Thoracic aorta (tissue), 2 donors: ENCODE measurements at regions not wholly inside any gene's neighbourhood (a gene's known extent, or its start where the extent isn't known, plus 50 kb on each side); places are given as distances from the start of the nearest gene placed in this dataset.
"Not testable (repeated sequence)": the region's sequence is repeated elsewhere in the genome, so short reads cannot be mapped to it uniquely, and the experiment has no call there.

Source experiments
- ATAC-seq: fragments of 150-250 bp; one replicate; pipeline ENCODE4 v1.8.0; 2017; ENCODE audit warnings: low read depth; ENCODE audit not compliant: insufficient number of reproducible peaks, low FRiP score
- DNase-seq: peaks from one replicate; pipeline ENCODE4 v3.0.0-alpha.2; 2020; ENCODE audit warnings: low spot score
- H3K27ac ChIP-seq, 2 donors: fragments of 200-600 bp; sonication (generic); 1 replicate in 1 of 2; 2 replicates in 1 of 2; pipeline ENCODE4 v1.5.1; 2016; ENCODE audit warnings: mild to moderate bottlenecking in 2 of 2, moderate library complexity in 2 of 2
- H3K27me3 ChIP-seq: fragments of 200-600 bp; sonication (generic); replicated peaks from 2 replicates; pipeline ENCODE4 v1.6.0; 2016; ENCODE audit warnings: mild to moderate bottlenecking; ENCODE audit not compliant: insufficient read depth
- H3K36me3 ChIP-seq: fragments of 200-600 bp; sonication (generic); one replicate; pipeline ENCODE4 v1.5.1; 2016
- H3K4me1 ChIP-seq, 2 donors: fragments of 200-600 bp; sonication (generic); 1 replicate in 1 of 2; 2 replicates in 1 of 2; pipeline versions ENCODE4 v1.5.1 to v1.6.0; 2016; ENCODE audit warnings: low read depth in 2 of 2, mild to moderate bottlenecking in 1 of 2; ENCODE audit not compliant: control insufficient read depth in 1 of 2
- H3K4me3 ChIP-seq: fragments of 200-600 bp; sonication (generic); 2 replicates; pipeline ENCODE4 v1.5.1; 2016; ENCODE audit warnings: mild to moderate bottlenecking
- H3K9me3 ChIP-seq: fragments of 200-600 bp; sonication (generic); 2 replicates; pipeline ENCODE4 v1.5.1; 2016

DNA sequence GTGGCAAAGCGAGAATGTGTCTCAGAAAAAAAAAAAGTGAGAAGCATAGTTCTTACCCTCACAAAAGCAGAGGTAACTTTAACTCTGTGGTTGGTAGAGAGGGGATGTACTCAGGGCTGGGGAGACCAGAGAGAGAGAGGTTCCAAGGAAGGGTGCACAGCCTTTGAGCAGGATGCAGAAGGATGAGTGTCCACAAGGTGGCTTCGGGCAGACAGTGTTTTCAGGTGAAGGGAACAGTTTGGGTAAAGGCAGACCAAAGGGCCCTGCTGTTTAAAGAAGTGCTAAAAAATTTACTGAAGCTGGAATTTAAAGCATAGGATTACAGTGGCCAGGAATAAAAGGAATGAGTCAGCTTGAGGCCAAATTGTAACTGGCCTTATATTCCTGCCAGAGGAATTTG is 2240.6 kb downstream of the EPHA3 start:
- not testable (repeated sequence) for DNase-seq, H3K4me3 ChIP-seq, H3K4me1 ChIP-seq, H3K27ac ChIP-seq, H3K9me3 ChIP-seq, H3K36me3 ChIP-seq, H3K27me3 ChIP-seq
- ATAC-seq = peak; percentile 19

DNA sequence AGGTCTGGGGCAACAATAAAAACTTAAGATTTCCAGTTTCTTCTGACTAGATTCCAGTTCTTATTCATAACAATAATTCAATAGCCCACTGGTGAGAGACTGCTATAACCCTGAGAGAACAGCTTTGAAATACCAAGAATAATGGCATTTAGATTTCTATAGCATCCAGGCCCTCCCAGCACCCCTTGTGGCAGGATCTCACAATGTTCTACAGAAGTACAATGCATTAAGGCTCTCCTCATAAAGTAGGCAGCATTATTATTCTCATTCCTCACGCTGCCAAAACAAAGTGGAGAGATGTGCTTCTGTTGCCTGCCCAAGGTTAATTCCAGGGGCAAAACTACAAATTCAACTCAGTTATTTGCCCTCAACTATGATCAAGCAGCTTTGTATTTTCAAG is 2241.7 kb downstream of the EPHA3 start:
- not testable (repeated sequence) for H3K9me3 ChIP-seq, H3K4me3 ChIP-seq, ATAC-seq, H3K27me3 ChIP-seq, DNase-seq, H3K27ac ChIP-seq, H3K4me1 ChIP-seq, H3K36me3 ChIP-seq

DNA sequence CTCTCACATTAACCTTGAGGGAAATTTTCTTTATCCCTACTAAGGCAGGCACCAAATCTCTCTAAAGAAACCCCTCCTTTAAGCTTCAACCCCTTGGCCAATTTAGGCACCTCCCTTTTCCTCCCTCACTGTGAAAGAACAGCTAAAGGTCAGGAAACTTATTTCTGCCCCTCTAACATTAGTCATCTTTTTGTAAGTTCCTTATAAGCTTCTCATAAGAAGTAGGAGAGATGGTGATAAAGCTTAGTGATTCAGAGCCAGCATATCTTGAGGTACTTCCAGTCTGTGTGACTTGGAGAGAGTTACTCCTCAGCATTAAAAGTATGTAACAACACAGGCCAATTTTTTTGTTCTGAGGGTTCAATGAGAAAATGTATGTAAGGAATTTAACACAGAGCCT is 2244.7 kb downstream of the EPHA3 start:
- not testable (repeated sequence) for DNase-seq, H3K27me3 ChIP-seq, H3K9me3 ChIP-seq, H3K4me1 ChIP-seq, H3K4me3 ChIP-seq, H3K36me3 ChIP-seq, ATAC-seq, H3K27ac ChIP-seq

DNA sequence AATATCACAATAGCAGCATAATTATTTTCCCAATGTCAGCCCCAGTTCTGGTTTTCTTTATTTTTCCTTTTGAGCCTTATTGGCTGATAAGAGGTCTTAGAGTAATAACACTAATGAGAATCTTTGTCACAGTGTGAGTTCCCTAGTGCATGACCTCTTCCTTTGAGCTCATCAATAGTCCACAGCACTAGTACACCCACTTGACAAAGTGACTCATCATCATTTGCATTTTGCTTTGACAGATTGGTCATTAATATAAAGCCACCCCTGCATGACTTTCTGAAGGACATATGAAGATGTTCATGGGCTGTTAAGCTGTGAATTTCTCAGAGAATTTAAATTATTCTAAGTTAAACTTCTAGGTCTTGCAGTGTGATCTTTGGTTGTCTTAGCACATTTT is 2251.9 kb downstream of the EPHA3 start:
- H3K4me1 ChIP-seq, H3K27ac ChIP-seq, DNase-seq, ATAC-seq, H3K36me3 ChIP-seq, H3K9me3 ChIP-seq, H3K4me3 ChIP-seq, H3K27me3 ChIP-seq: not testable (repeated sequence)

GRCh38 chr3:91383100-91383894 is 2275.9 kb downstream of the EPHA3 start:
- not testable (repeated sequence) for H3K4me3 ChIP-seq, ATAC-seq, H3K9me3 ChIP-seq, H3K27ac ChIP-seq, H3K27me3 ChIP-seq, DNase-seq, H3K36me3 ChIP-seq, H3K4me1 ChIP-seq

- not testable (repeated sequence) for DNase-seq, H3K4me3 ChIP-seq, H3K4me1 ChIP-seq, ATAC-seq, H3K27ac ChIP-seq, H3K9me3 ChIP-seq, H3K36me3 ChIP-seq, H3K27me3 ChIP-seq
Observed at GRCh38 chr3:91403938-91404337, 2296.5 kb downstream of the EPHA3 start.

DNA sequence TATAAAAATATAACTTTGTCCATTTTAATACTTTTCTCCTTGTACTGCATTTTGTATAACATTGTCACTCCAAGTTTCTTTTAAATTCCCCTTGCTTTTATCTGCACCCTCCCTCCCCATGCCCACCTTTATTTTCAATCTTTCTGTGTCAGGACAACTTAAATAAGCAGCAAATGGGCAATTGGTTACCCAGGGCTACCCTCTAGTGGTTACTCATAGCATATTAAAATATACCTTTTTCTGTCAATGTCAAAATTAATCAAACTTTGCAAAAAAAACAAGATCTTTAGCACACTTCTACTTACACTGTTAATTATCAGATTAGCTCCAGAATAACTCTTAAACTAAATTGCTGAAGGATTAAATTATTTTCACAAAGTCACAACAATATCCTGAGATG is 2334.6 kb downstream of the EPHA3 start:
- DNase-seq, ATAC-seq: not testable (repeated sequence)

GRCh38 chr3:91442483-91442882 is 2335.1 kb downstream of the EPHA3 start:
- H3K4me3 ChIP-seq, ATAC-seq, H3K27me3 ChIP-seq: not testable (repeated sequence)

More for the DNA sequence above, 2334.6 kb downstream of the EPHA3 start:
- H3K36me3 ChIP-seq, H3K27me3 ChIP-seq, H3K4me1 ChIP-seq, H3K9me3 ChIP-seq, H3K27ac ChIP-seq, H3K4me3 ChIP-seq: not testable (repeated sequence)

GRCh38 chr3:91448379-91448778 is 2341.0 kb downstream of the EPHA3 start:
- H3K27ac ChIP-seq, ATAC-seq, DNase-seq, H3K27me3 ChIP-seq, H3K36me3 ChIP-seq, H3K9me3 ChIP-seq, H3K4me1 ChIP-seq, H3K4me3 ChIP-seq: not testable (repeated sequence)

More at GRCh38 chr3:91442483-91442882, 2335.1 kb downstream of the EPHA3 start:
- not testable (repeated sequence) for DNase-seq, H3K4me1 ChIP-seq, H3K36me3 ChIP-seq, H3K9me3 ChIP-seq, H3K27ac ChIP-seq

- not testable (repeated sequence) for H3K4me3 ChIP-seq, H3K9me3 ChIP-seq, H3K36me3 ChIP-seq, H3K4me1 ChIP-seq, H3K27me3 ChIP-seq, ATAC-seq, H3K27ac ChIP-seq, DNase-seq
Observed at GRCh38 chr3:91466517-91466916, 2359.1 kb downstream of the EPHA3 start.

GRCh38 chr3:91469251-91469650 is 2361.8 kb downstream of the EPHA3 start:
- not testable (repeated sequence) for DNase-seq, H3K27me3 ChIP-seq, ATAC-seq, H3K9me3 ChIP-seq, H3K36me3 ChIP-seq, H3K27ac ChIP-seq, H3K4me1 ChIP-seq, H3K4me3 ChIP-seq

GRCh38 chr3:91485026-91485425 is 2377.6 kb downstream of the EPHA3 start:
- H3K4me3 ChIP-seq, H3K4me1 ChIP-seq, H3K27ac ChIP-seq, ATAC-seq, H3K9me3 ChIP-seq, DNase-seq, H3K36me3 ChIP-seq, H3K27me3 ChIP-seq: not testable (repeated sequence)

GRCh38 chr3:91485891-91486290 is 2378.5 kb downstream of the EPHA3 start:
- not testable (repeated sequence) for H3K36me3 ChIP-seq, ATAC-seq, H3K4me1 ChIP-seq, H3K27me3 ChIP-seq, H3K27ac ChIP-seq, H3K9me3 ChIP-seq, DNase-seq, H3K4me3 ChIP-seq
